Adrenal gland (tissue), 5 donors: ENCODE measurements at regions not wholly inside any gene's neighbourhood (a gene's known extent, or its start where the extent isn't known, plus 50 kb on each side); places are given as distances from the start of the nearest gene placed in this dataset.

Experiments used
- POLR2A ChIP-seq, 2 donors: fragments of 450-650 bp; IDR thresholded peaks; one replicate each; pipeline ENCODE4 v1.6.1; 2017; ENCODE audit warnings: antibody characterized with exemption in 2 of 2, mild to moderate bottlenecking in 2 of 2, moderate library complexity in 1 of 2
- TF ChIP-seq, protein P1 (sequence below), 6 experiments: fragments of 450-650 bp in 4 of 6; fragments of 200-600 bp in 2 of 6; sonication (generic) in 1 of 6; IDR thresholded peaks; 1 replicate in 5 of 6; 2 replicates in 1 of 6; pipeline versions ENCODE4 v1.5.1 to v1.8.0; 2016 to 2021; ENCODE audit warnings: antibody characterized with exemption in 6 of 6, mild to moderate bottlenecking in 2 of 6, moderate library complexity in 1 of 6
- donor health status: DM: no; HTN: no; CAD: no.

- TF ChIP-seq, protein P1, sequence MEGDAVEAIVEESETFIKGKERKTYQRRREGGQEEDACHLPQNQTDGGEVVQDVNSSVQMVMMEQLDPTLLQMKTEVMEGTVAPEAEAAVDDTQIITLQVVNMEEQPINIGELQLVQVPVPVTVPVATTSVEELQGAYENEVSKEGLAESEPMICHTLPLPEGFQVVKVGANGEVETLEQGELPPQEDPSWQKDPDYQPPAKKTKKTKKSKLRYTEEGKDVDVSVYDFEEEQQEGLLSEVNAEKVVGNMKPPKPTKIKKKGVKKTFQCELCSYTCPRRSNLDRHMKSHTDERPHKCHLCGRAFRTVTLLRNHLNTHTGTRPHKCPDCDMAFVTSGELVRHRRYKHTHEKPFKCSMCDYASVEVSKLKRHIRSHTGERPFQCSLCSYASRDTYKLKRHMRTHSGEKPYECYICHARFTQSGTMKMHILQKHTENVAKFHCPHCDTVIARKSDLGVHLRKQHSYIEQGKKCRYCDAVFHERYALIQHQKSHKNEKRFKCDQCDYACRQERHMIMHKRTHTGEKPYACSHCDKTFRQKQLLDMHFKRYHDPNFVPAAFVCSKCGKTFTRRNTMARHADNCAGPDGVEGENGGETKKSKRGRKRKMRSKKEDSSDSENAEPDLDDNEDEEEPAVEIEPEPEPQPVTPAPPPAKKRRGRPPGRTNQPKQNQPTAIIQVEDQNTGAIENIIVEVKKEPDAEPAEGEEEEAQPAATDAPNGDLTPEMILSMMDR (IDR thresholded peaks at IDR 0.05): no peak
- no peak for TF ChIP-seq POLR2A (IDR thresholded peaks at IDR 0.05)
These were observed 142.3 kb downstream of the DMRTA1 start for GRCh38 chr9:22588918-22589317.
